ENCODE measurements at regions not wholly inside any gene's neighbourhood (a gene's known extent, or its start where the extent isn't known, plus 50 kb on each side); places are given as distances from the start of the nearest gene placed in this dataset.

DNA sequence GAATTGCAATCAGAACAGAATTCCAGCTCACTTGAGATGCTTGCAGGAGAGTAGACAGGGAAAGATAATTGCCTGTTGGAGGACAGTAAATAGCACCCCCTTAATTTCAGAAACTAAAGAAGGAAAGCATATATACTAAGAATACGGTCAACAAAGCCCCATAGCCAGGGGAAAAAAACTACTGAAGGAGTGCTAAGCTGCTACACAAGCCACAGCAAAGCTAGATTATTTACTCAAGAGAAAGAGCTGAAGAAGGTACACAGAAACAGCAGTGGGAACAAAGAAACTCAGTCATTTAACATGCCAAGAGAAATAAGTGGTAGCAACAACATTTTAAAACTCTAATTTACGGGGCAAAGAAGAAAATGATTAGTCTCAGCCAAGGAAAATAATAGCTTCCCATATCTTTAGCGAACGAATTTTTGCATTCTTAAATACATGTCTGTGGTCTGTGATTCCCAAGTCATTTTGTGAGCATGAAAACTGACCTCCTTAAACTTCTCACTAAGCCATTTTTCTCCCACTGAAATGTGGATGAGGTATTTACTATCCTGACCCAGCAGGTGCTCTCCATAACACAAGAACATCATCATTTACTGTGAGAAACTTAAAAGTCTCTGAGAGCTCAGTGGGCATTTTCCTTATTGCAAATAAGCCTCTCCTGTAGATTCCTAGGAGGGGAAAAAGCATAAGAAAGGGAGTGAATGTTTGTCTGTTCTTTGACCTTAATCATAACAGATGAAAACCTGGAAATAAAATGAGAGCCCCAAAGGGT, 196.0 kb downstream of the PAX3 start:
- no peak overlapping the region for H3K4me3 ChIP-seq (ENCODE audit: low read depth, low read length)
- no peak for TF ChIP-seq MYC (IDR thresholded peaks at IDR 0.05; ENCODE audit: low read depth, low read length)
- TF ChIP-seq CTCF (IDR thresholded peaks at IDR 0.05; ENCODE audit: low read depth, low read length): no peak
- TF ChIP-seq POLR2A (IDR thresholded peaks at IDR 0.05; ENCODE audit: extremely low read depth, insufficient read length): no peak
- no peak for DNase-seq (ENCODE audit: low read depth)

DNA sequence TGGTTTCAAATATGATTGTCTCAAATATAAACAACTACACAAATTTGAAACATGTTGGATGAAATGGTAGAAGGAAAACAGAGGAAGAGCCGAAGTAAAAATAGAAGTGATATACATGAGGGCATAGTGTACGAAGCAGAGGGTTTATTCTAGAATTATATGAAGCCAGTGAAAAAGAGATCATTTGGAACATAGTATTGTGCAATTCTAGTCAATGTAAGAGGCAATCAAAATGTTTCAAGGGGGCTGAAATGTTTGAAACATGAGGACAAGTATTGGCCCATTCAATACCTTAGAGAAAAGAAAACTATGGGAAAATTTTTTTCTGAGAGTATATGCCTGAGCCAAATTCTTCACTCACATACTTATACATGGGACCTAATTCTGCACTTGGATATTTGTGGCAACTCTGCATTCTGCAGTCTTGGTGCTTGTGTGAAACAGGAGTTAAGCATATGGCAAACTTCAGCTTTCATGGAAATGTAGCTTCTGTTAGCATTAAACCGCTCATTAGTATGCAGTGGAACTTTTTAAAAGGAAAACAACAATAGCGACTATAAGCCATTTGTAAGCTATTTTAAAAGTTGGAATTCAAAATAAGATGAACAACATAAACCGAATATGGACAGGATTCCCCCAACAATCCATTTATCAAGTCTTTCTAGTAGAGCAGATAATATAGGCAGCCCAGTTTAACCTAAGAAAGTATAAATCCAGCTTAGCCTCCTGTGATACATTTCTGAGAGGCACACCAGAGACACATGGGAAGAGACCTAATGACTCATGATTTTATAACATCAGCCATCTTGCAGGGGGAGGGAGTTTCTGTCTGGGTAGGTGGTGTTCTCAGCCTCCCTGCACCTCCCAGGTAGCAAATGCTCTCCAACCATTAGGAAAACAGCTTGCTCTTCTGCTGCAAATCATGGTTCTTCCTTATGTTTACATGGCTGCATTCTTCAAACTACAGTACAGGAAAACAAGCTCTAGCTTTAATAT, 197.8 kb downstream of the PAX3 start:
- H3K4me3 ChIP-seq (ENCODE audit: low read depth, low read length): no peak overlapping the region
- DNase-seq (ENCODE audit: low read depth): no peak
- TF ChIP-seq CTCF (IDR thresholded peaks at IDR 0.05; ENCODE audit: low read depth, low read length) (no peak), MAX (IDR thresholded peaks at IDR 0.05; ENCODE audit: low read depth, low read length) (no peak), MYC (IDR thresholded peaks at IDR 0.05; ENCODE audit: low read depth, low read length) (no peak), POLR2A (IDR thresholded peaks at IDR 0.05; ENCODE audit: extremely low read depth, insufficient read length) (no peak)

DNA sequence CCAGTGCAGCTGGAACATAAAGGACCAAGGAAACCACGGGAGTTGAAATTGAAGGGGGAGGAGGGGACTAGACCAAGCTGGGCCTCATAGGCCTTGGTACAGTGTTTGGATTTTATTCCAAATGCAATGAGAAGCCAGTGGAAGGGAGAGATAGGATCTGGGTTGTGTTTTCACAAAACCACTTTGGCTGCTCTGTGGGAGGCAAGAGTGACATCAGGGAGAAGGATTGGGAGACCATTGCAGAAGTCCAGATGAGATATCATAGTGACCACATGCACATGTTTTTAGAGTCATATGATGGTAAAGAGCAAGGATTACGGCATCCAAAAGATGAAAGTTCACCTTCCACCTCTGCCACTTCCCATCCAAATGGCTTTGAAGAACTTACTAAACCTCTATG, 210.2 kb downstream of the PAX3 start:
- TF ChIP-seq MYC (IDR thresholded peaks at IDR 0.05; ENCODE audit: low read depth, low read length): no peak
- TF ChIP-seq POLR2A (IDR thresholded peaks at IDR 0.05; ENCODE audit: extremely low read depth, insufficient read length): no peak
- TF ChIP-seq MAX (IDR thresholded peaks at IDR 0.05; ENCODE audit: low read depth, low read length): no peak
- no peak for TF ChIP-seq CTCF (IDR thresholded peaks at IDR 0.05; ENCODE audit: low read depth, low read length)
- no peak overlapping the region for H3K4me3 ChIP-seq (ENCODE audit: low read depth, low read length)
- no peak for DNase-seq (ENCODE audit: low read depth)

DNA sequence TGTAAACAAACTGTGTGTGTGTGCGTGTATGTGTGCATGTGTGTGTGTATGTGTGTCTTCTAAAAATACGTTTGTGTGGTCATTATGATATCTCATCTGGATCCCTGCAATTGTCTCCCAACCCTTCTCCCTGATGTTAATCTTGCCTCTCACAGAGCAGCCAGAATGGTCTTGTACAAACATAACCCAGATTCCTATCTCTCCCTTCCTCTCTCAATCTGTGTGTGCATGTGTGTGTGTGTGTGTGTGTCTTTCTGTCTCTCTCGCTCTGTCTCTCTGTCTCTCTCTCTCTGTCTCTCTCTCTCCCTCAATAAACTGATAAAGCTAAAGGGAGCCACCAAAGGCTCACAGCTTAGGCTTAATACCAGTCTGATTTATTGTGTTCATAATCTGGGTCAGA, 210.8 kb downstream of the PAX3 start:
- no peak overlapping the region for H3K4me3 ChIP-seq (ENCODE audit: low read depth, low read length)
- TF ChIP-seq POLR2A (IDR thresholded peaks at IDR 0.05; ENCODE audit: extremely low read depth, insufficient read length) (no peak), MAX (IDR thresholded peaks at IDR 0.05; ENCODE audit: low read depth, low read length) (no peak), MYC (IDR thresholded peaks at IDR 0.05; ENCODE audit: low read depth, low read length) (no peak), CTCF (IDR thresholded peaks at IDR 0.05; ENCODE audit: low read depth, low read length) (no peak)
- no peak for DNase-seq (ENCODE audit: low read depth)

DNA sequence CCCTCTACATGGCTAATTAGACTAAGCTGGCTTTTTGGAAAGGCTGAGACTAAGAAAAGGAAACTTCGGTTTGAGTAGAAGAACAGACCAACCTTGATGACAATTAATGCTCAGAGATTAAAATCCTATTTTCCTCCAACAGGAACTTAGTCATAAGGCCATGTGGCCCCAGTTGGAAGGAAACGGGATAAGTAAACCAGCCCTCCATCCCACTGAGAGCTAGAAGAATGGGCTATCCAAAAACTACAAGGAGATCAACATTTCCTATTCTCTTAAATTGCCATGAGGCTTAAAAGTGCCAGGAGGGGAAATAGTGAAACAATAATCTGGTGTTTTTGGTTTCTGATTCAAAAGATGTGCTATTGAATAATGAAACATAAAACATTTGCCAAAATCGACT, 216.6 kb downstream of the PAX3 start:
- TF ChIP-seq CTCF (IDR thresholded peaks at IDR 0.05; ENCODE audit: low read depth, low read length): no peak
- TF ChIP-seq MAX (IDR thresholded peaks at IDR 0.05; ENCODE audit: low read depth, low read length): no peak
- no peak for TF ChIP-seq POLR2A (IDR thresholded peaks at IDR 0.05; ENCODE audit: extremely low read depth, insufficient read length)
- DNase-seq (ENCODE audit: low read depth): no peak
- H3K4me3 ChIP-seq (ENCODE audit: low read depth, low read length): no peak overlapping the region
